Colonic mucosa (tissue), 4 donors: ENCODE measurements at regions not wholly inside any gene's neighbourhood (a gene's known extent, or its start where the extent isn't known, plus 50 kb on each side); places are given as distances from the start of the nearest gene placed in this dataset.

Experiments used
- DNase-seq: peaks from one replicate; pipeline ENCODE4 v3.0.0-alpha.2; 2020
- H3K27ac ChIP-seq: fragments of 200-600 bp; one replicate; pipeline ENCODE4 v1.8.0; 2021
- H3K27me3 ChIP-seq: fragments of 200-600 bp; one replicate; pipeline ENCODE4 v1.8.0; 2021
- H3K36me3 ChIP-seq: fragments of 200-600 bp; one replicate; pipeline ENCODE4 v1.8.0; 2021
- H3K4me1 ChIP-seq: fragments of 200-600 bp; one replicate; pipeline ENCODE4 v1.8.0; 2021; ENCODE audit warnings: mild to moderate bottlenecking
- H3K4me3 ChIP-seq: fragments of 200-600 bp; one replicate; pipeline ENCODE4 v1.8.0; 2021
- H3K9ac ChIP-seq, 2 donors: one replicate each; pipeline ENCODE4 v1.7.0; 2013; ENCODE audit warnings: control low read depth in 2 of 2, low read depth in 2 of 2, low read length in 2 of 2
- H3K9me3 ChIP-seq: fragments of 200-600 bp; one replicate; pipeline ENCODE4 v1.8.0; 2021
- CTCF ChIP-seq: fragments of 200-600 bp; IDR thresholded peaks from one replicate; pipeline ENCODE4 v1.8.0; 2022; ENCODE audit warnings: antibody characterized with exemption, mild to moderate bottlenecking
- intact Hi-C: fragments of 100-400 bp; cut with DNase I; formaldehyde crosslinking; loops from one replicate; pipeline ENCODE4 v1.14.1; 2022
- donor health status: healthy.
- donor health status: DM: no; HTN: no; CAD: no.
- donor health status: DM: no; HTN: no; CAD: no.

GRCh38 chr3:178263236-178263916 lies 272.9 kb upstream of the KCNMB2 start:
- Histone ChIP-seq H3K27ac (no peak overlapping the region), H3K27me3 (no peaks in the 10 kb centered on the region), H3K9me3 (no peaks in the 10 kb centered on the region), H3K36me3 (no peaks in the 10 kb centered on the region), H3K4me3 (no peak overlapping the region), H3K4me1 (no peaks in the 10 kb centered on the region), H3K9ac (no peak overlapping the region)
- no peak for DNase-seq
- intact Hi-C loops: no loop called here
- no peak for TF ChIP-seq CTCF

GRCh38 chr3:178267158-178267844 lies 268.9 kb upstream of the KCNMB2 start:
- H3K27me3 ChIP-seq: no peaks in the 10 kb centered on the region
- intact Hi-C loops: no loop called here
- no peak overlapping the region for H3K27ac ChIP-seq
- no peaks in the 10 kb centered on the region for H3K36me3 ChIP-seq
- H3K4me1 ChIP-seq: no peaks in the 10 kb centered on the region
- H3K9ac ChIP-seq: no peak overlapping the region
- no peak overlapping the region for H3K4me3 ChIP-seq
- DNase-seq: no peak
- TF ChIP-seq CTCF: no peak
- H3K9me3 ChIP-seq: no peaks in the 10 kb centered on the region

- H3K4me3 ChIP-seq: no peak overlapping the region
- H3K27ac ChIP-seq: no peak overlapping the region
- no peaks in the 10 kb centered on the region for H3K4me1 ChIP-seq
- intact Hi-C loops: no loop called here
- no peak for DNase-seq
- no peak overlapping the region for H3K9ac ChIP-seq
- H3K9me3 ChIP-seq: no peaks in the 10 kb centered on the region
- no peaks in the 10 kb centered on the region for H3K36me3 ChIP-seq
- no peaks in the 10 kb centered on the region for H3K27me3 ChIP-seq
- TF ChIP-seq CTCF: no peak
Observed at GRCh38 chr3:178270838-178271237, 265.4 kb upstream of the KCNMB2 start.

GRCh38 chr3:178271740-178272387 lies 264.4 kb upstream of the KCNMB2 start:
- intact Hi-C loops: no loop called here
- DNase-seq: no peak
- Histone ChIP-seq H3K4me3 (no peak overlapping the region), H3K4me1 (no peaks in the 10 kb centered on the region), H3K36me3 (no peaks in the 10 kb centered on the region), H3K9ac (no peak overlapping the region), H3K9me3 (no peaks in the 10 kb centered on the region), H3K27me3 (no peaks in the 10 kb centered on the region), H3K27ac (no peak overlapping the region)
- no peak for TF ChIP-seq CTCF

- Histone ChIP-seq H3K4me1 (no peaks in the 10 kb centered on the region), H3K9me3 (no peaks in the 10 kb centered on the region), H3K27me3 (no peaks in the 10 kb centered on the region), H3K27ac (no peak overlapping the region), H3K9ac (no peak overlapping the region), H3K36me3 (no peaks in the 10 kb centered on the region), H3K4me3 (no peak overlapping the region)
- no peak for DNase-seq
- intact Hi-C loops: no loop called here
- no peak for TF ChIP-seq CTCF
Observed at GRCh38 chr3:178272841-178273240, 263.4 kb upstream of the KCNMB2 start.
